HG03159 (cell line): ENCODE measurements at regions not wholly inside any gene's neighbourhood (a gene's known extent, or its start where the extent isn't known, plus 50 kb on each side); places are given as distances from the start of the nearest gene placed in this dataset.

ENCODE experiments used
- ATAC-seq: cut with Tn5 transposase; IDR thresholded peaks from one replicate; pipeline ENCODE4 v1.9.1; 2021; ENCODE audit warnings: mild to moderate bottlenecking, moderate library complexity; ENCODE audit not compliant: unreplicated experiment

- ATAC-seq, result no peak
Observed at GRCh38 chr12:75908961-75909605, 122.5 kb downstream of the PHLDA1 start.

DNA sequence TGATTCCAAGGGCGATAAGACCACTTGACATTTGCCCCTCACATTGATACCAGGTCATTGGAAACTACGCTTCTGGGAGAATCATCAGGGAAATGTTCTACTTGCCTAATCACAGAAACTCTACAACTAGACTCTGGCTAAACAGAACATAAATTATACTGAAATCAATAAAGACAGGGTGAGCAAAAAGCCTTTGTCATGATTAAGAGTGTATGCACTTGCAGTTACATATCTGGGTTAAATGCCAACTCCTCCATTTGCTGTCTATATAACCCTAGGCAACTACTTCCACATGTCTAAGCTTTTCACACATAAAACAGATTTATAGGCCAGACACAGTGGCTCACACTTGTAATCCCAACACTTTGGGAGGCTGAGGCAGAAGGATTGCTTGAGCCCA lies 125.7 kb downstream of the PHLDA1 start:
- no peak for ATAC-seq

- no peak for ATAC-seq
Observed at GRCh38 chr12:75900781-75901254, 130.8 kb downstream of the PHLDA1 start.

GRCh38 chr12:75900226-75900625 lies 131.3 kb downstream of the PHLDA1 start:
- no peak for ATAC-seq

- no peak for ATAC-seq
Observed at GRCh38 chr12:75894965-75895754, 136.4 kb downstream of the PHLDA1 start.

DNA sequence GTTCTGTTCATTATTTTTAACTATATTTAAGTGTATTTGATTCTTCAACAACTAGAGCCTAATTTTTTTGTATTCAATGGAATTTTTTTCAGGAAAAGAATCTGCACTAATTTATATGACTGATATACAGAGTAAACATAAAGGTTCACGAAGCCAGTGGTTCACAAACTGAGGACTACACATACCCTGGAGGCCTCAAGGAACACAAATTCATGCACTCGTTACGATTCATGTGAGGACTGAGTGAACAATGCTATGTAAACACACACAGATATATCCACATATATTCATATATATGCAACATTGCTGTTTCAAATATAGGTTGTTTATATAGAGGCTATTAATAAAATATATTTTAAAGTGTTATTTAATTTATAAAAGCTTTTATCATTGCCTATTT lies 137.8 kb downstream of the PHLDA1 start:
- ATAC-seq, result no peak

DNA sequence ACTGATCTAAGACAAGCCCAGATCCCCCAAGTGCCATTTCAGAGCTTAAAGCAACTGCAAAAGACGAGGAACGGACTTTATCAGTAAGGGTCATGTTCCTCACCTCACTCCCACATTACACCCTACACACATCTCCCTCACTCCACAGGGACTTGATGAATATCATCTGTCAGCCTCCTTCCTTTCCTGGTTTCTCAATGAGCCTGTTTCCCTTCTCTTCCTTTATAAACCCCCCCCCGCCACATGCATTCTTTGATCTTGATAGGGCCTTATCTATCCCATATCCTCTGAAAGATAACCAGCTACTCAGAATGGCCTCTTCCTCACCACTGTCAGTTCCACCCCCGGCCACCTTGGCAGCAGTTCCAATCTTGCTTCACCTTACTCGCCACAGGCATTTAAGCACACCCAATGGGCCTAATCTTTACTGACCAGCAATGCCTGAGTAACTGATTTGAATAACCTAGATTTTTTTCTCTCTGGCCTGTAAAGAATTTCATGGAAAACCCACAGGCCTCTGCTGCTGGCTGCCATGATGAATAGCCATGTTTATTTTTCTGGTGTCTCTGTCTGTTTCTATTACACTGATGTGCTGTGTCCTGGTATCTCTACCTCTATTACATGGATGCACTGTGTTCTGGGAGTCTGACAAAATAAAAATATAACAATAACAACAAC lies 138.7 kb downstream of the PHLDA1 start:
- ATAC-seq, result no peak

GRCh38 chr12:75891072-75891471 lies 140.5 kb downstream of the PHLDA1 start:
- no peak for ATAC-seq

GRCh38 chr12:75890660-75891059 lies 140.9 kb downstream of the PHLDA1 start:
- ATAC-seq, result no peak

DNA sequence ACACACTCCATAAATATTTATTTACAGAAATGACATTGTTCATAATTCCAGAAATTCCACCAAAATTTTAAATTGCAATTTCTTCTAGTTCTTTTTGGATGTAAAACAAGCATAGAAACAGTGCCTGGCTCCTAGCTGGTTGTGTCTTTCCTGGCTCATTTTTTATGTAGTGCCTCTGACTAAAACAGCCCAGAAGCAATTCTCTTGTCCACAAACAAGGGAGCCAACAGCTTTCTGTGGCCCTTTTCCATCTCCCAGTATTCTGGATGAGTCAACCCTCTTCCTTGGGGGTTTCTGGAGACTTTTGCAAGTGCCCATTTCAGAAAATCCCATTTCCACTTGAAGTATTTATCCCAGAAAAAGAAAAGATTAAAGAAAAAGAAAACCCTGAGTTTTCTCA lies 141.4 kb downstream of the PHLDA1 start:
- no peak for ATAC-seq

GRCh38 chr12:75888874-75889613 lies 142.5 kb downstream of the PHLDA1 start:
- ATAC-seq, result no peak

DNA sequence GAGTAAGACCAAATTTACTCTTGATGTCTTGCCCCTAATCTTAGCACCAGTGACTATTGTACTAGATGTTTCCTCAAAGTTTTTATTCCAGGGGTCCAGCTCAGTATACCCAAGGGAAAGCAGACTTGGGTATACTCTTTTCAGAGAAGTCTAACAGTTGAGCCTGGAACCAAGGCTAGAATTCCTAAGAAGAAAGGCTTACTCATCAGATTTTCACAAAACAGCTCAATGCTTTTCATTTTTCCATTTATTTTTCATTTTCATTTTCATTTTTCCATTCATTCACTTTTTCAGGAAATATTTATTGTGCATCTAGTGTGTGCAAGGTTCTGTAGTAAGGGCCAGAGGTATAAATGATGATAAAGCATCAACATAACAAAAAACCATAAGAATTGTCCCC lies 143.2 kb downstream of the PHLDA1 start:
- ATAC-seq, result no peak

DNA sequence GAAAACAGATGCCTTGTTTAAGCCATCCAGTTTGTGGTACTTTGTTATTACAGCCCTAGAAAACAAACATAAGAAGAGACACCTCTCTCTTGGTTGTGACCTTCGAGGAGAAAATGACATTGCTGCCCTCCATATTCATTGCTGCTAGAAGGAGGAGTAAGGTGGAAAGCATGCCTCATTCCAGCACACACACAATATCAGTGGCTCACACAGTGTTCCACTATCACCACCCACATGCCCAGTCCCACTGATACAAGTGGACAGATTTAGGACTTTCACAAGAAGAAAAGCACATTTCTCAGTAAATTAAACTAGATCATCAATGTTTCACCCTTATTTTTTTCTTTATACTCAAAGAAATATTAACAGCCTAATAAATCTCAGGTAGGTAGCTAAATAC lies 143.6 kb downstream of the PHLDA1 start:
- no peak for ATAC-seq

- no peak for ATAC-seq
Observed at GRCh38 chr12:75884465-75884985, 147.1 kb downstream of the PHLDA1 start.

DNA sequence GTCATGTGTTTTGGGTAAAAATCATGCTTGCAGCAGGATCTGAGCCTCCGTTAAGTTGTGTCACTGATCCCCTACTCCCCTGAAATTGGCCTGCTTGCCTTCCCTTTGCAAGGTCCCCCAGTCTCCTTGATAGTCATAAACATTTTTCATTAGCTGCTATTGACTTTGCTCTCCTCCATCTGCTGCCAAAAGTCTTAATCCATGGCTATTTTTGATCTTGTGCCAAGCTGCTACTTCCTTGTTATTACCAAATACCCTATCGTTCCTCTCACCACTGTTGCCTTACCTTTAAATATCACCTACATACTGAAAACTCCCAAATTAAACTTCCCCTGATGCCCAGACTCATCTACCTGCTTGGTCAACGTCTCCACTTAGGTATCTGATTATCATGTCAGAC lies 148.3 kb downstream of the PHLDA1 start:
- no peak for ATAC-seq

DNA sequence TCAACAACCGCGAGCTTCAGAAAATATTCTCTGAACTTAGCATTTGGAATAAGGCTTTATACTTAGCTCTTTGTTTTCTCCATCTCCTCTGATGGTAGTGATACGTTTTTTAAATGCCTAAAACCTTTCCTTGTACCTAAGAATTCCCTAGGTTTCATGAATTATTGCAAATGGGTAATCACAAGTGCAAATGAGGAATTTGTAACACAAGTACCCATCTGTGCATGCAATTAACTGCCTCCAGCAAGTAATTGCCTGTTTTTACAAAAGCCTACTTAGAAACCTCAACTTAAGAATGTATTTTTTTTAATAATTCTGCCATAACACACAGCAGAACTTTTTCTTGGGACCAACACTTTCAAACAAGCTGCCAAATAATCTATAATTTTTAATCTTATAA lies 149.2 kb downstream of the PHLDA1 start:
- ATAC-seq, result no peak

DNA sequence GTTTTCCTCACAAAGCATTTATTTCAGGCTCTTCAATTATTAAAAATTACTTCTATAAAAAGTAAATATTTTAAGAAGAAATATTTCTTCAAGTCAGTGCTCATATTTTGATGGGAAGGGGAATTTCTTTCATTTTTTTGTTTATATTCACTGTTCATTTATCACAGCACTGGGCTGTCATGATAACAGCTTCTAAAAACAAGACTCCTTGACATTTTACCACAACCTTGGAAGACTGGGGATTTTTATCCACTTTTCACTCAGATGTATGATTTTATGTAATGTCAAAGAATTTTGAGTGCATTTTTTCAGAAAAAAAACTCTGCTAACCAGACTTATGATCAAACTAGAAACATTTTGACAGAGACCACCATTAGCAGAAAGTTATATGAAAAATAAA lies 149.7 kb downstream of the PHLDA1 start:
- ATAC-seq, result no peak

DNA sequence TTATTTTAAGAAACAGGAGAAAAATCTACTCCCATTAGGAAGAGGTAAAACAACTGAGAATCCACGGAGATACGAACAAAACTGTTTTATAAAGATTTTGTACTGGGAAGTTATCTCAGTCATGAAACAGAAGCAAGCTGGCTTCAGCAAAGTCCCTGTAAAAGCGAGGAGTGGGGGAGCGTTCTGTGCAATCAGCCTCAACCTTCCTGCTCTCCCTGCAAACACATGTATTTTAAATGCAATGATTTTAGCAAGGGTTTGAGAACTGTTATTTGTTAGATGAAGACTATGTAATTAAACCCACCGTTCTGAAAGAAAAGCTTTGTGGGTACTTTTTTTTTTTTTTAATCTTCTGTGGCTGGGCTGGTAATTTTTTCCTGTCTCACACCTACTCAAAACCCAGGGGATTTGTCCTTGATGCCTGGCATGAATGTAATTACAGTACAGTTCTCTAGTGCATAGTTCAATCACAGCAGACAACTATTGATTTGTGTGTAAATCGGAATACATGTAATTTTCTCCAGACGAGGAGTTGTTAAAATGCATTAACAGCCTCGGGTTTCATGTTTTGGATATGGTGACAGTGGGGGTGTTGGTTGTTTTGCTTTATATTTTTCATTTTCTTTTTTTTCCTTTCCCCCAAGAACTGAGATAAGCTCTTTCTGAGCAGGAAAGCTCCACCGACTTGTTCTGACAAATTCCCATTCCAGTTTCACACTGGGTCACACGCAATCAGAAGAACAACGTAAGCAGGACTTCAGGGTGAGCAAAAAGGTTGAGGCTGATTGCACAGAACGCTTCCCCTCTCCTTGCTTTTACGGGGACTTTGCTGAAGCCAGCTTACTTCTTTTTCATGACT lies 153.6 kb downstream of the PHLDA1 start:
- ATAC-seq, result no peak

DNA sequence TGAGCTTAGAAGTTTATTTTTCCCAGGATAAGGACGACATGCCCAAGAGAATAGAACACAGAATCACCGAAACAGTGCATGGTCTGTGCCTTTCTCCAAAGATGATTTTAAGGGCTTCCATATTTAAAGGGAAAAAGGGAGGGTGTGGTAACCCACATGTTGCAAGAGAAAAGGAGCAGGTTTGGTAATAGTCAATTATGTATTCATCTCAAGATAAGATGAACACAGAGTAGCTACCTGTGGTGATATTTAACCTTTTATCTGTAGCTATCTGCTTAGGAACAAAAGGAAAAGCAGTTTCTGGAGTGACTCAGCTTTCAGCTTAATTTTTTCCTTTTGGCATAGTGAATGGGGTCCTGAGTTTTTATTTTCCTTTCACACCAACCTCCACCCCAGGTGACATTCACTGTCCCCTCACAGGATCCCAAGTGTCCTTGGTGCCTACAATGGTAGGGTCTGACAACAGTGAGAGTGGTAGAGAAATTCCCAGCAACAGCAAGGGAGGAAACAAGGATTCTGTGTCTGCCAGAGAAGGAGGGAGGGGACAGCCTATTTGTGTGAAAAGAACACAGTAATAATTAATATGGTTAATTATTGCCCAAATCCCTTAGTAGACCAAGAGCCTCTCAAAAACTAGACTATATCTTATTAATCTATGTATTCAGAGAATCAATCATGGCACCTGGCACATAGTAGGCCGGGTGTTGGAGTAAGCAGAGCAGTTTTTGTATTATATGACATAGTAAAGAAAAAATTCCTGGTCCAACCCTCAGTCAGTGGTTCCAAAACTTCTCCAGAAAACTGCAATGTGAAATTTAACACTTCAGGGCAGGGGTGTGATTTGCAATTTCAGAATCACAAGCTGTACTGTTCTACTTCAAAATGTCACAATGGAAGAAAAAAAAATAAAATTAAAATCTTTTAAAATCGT lies 154.5 kb downstream of the PHLDA1 start:
- ATAC-seq, result no peak
